Hepatocyte (in vitro differentiated cells): ENCODE measurements at regions not wholly inside any gene's neighbourhood (a gene's known extent, or its start where the extent isn't known, plus 50 kb on each side); places are given as distances from the start of the nearest gene placed in this dataset.

Experiments used
- CTCF ChIP-seq: fragments of 200-600 bp; sonication (generic); IDR thresholded peaks from 2 replicates; pipeline ENCODE4 v1.5.1; 2016; ENCODE audit warnings: antibody characterized with exemption, mild to moderate bottlenecking; ENCODE audit not compliant: poor library complexity
- EZH2 ChIP-seq: fragments of 200-600 bp; sonication (generic); IDR thresholded peaks from 2 replicates; pipeline ENCODE4 v1.6.1; 2016; ENCODE audit warnings: antibody characterized with exemption, mild to moderate bottlenecking, borderline replicate concordance
- EZH2phosphoT487 ChIP-seq: fragments of 200-600 bp; sonication (generic); IDR thresholded peaks from one replicate; pipeline ENCODE4 v1.6.1; 2018; ENCODE audit warnings: antibody characterized with exemption, mild to moderate bottlenecking, low read depth, moderate library complexity; ENCODE audit not compliant: unreplicated experiment, severe bottlenecking

GRCh38 chr2:175840256-175840655 lies 161.8 kb downstream of the LNPK start:
- TF ChIP-seq EZH2 (no peak), CTCF (no peak), EZH2phosphoT487 (no peak)
